GM23248 (cell line): ENCODE measurements at regions not wholly inside any gene's neighbourhood (a gene's known extent, or its start where the extent isn't known, plus 50 kb on each side); places are given as distances from the start of the nearest gene placed in this dataset.

Experiments used
- EZH2 ChIP-seq: fragments of 200-600 bp; sonication (generic); IDR thresholded peaks from 2 replicates; pipeline ENCODE4 v1.6.1; 2018; ENCODE audit warnings: antibody characterized with exemption, mild to moderate bottlenecking; ENCODE audit not compliant: insufficient read depth, poor library complexity, severe bottlenecking
- EZH2phosphoT487 ChIP-seq: fragments of 200-600 bp; sonication (generic); IDR thresholded peaks from 2 replicates; pipeline ENCODE4 v1.6.1; 2018; ENCODE audit warnings: antibody characterized with exemption, moderate library complexity, mild to moderate bottlenecking, low read depth; ENCODE audit not compliant: insufficient read depth

DNA sequence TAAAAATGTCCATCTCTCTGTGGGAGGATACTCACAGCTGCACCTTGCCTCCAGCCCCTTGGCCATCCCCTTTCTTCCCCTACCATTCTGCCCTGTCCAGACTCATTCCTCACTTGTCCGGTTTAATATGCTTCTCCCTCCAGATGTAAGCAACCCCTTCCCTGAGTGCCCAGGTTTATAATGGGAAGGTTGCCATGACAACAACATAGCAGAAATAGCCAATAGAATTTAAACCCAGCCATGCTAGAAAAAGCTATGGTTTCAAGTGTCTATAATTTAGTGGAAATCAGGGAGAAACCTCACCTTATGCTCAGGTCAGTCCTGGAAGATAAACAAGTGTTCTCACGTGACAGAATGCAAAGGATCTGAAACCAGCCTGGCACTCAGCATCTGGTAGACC is 196.0 kb upstream of the FZD8 start:
- TF ChIP-seq EZH2phosphoT487 (no peak), EZH2 (no peak)
